Neural cell (in vitro differentiated cells): ENCODE measurements at regions not wholly inside any gene's neighbourhood (a gene's known extent, or its start where the extent isn't known, plus 50 kb on each side); places are given as distances from the start of the nearest gene placed in this dataset.

Source experiments
- H2AFZ ChIP-seq: fragments of 200-600, 300-800 bp; sonication (generic), shearing (Covaris generic); 2 replicates; pipeline ENCODE4 v1.6.0; 2014; ENCODE audit warnings: low read depth, mild to moderate bottlenecking, antibody characterized with exemption, low read length, moderate library complexity
- H3F3A ChIP-seq: fragments of 200-600 bp; shearing (Covaris generic); 2 replicates; pipeline ENCODE4 v1.6.1; 2016; ENCODE audit warnings: mild to moderate bottlenecking, moderate library complexity, mixed read lengths, antibody characterized with exemption, low read length; ENCODE audit not compliant: insufficient read depth, poor library complexity, severe bottlenecking
- H3K27ac ChIP-seq: fragments of 200-600, 300-800 bp; sonication (generic), shearing (Covaris generic); 2 replicates; pipeline ENCODE4 v1.5.1; 2014; ENCODE audit warnings: mild to moderate bottlenecking, low read length, moderate library complexity
- H3K27me3 ChIP-seq: fragments of 300-800, 200-600 bp; sonication (generic), shearing (Covaris generic); 2 replicates; pipeline ENCODE4 v1.6.0; 2014; ENCODE audit warnings: mild to moderate bottlenecking, low read depth, low read length, moderate library complexity; ENCODE audit not compliant: insufficient read depth
- H3K36me3 ChIP-seq: fragments of 300-800, 200-600 bp; sonication (generic), shearing (Covaris generic); 2 replicates; pipeline ENCODE4 v1.5.1; 2014; ENCODE audit warnings: mild to moderate bottlenecking, antibody characterized with exemption, low read length, moderate library complexity; ENCODE audit not compliant: insufficient read depth
- H3K4me2 ChIP-seq: fragments of 300-800, 200-600 bp; sonication (generic), shearing (Covaris generic); 2 replicates; pipeline ENCODE4 v1.6.0; 2014; ENCODE audit warnings: mild to moderate bottlenecking, low read length
- H3K4me3 ChIP-seq: fragments of 300-800, 200-600 bp; sonication (generic), shearing (Covaris generic); 2 replicates; pipeline ENCODE4 v1.5.1; 2014; ENCODE audit warnings: mild to moderate bottlenecking, low read length, moderate library complexity
- H3K79me2 ChIP-seq: fragments of 200-600 bp; shearing (Covaris generic); replicated peaks from 2 replicates; pipeline ENCODE4 v1.6.0; 2014; ENCODE audit warnings: mild to moderate bottlenecking, low read length, moderate library complexity; ENCODE audit not compliant: insufficient read depth
- H3K9ac ChIP-seq: fragments of 300-800, 200-600 bp; sonication (generic), shearing (Covaris generic); 2 replicates; pipeline ENCODE4 v1.6.1; 2016; ENCODE audit warnings: mild to moderate bottlenecking, low read length, mixed read lengths
- H3K9me2 ChIP-seq: fragments of 200-600 bp; shearing (Covaris generic); 2 replicates; pipeline ENCODE4 v1.6.1; 2016; ENCODE audit warnings: mild to moderate bottlenecking, low read length, mixed read lengths; ENCODE audit not compliant: insufficient read depth
- H3K9me3 ChIP-seq: fragments of 200-600, 300-800 bp; sonication (generic), shearing (Covaris generic); 2 replicates; pipeline ENCODE4 v1.6.1; 2016; ENCODE audit warnings: mild to moderate bottlenecking, mixed run types, low read length, moderate library complexity, mixed read lengths
- H4K20me1 ChIP-seq: fragments of 200-600 bp; shearing (Covaris generic); 2 replicates; pipeline ENCODE4 v1.6.1; 2016; ENCODE audit warnings: mild to moderate bottlenecking, mixed run types; ENCODE audit not compliant: insufficient read depth
- CTCF ChIP-seq: fragments of 450-650 bp; IDR thresholded peaks from 2 replicates; pipeline ENCODE4 v1.5.1; 2014; ENCODE audit warnings: antibody characterized with exemption, mild to moderate bottlenecking, moderate library complexity; ENCODE audit not compliant: poor library complexity, severe bottlenecking
- EP300 ChIP-seq: fragments of 450-650 bp; conservative IDR thresholded peaks from 2 replicates; pipeline ENCODE4 v1.6.1; 2014; ENCODE audit warnings: antibody characterized with exemption, mild to moderate bottlenecking, moderate library complexity; ENCODE audit not compliant: poor library complexity, severe bottlenecking
- EZH2 ChIP-seq: fragments of 200-600, 300-800 bp; shearing (Covaris generic), sonication (generic); IDR thresholded peaks from 2 replicates; pipeline ENCODE4 v1.6.1; 2014; ENCODE audit warnings: antibody characterized with exemption, low read length, borderline replicate concordance, mild to moderate bottlenecking; ENCODE audit not compliant: insufficient read depth, poor library complexity, severe bottlenecking
- MXI1 ChIP-seq: fragments of 450-650 bp; conservative IDR thresholded peaks from 2 replicates; pipeline ENCODE4 v1.6.1; 2014; ENCODE audit warnings: antibody characterized with exemption, mild to moderate bottlenecking; ENCODE audit not compliant: poor library complexity, severe bottlenecking
- POLR2AphosphoS5 ChIP-seq: IDR thresholded peaks from 2 replicates; pipeline ENCODE4 v1.6.1; 2012
- RAD21 ChIP-seq: fragments of 450-650 bp; conservative IDR thresholded peaks from 2 replicates; pipeline ENCODE4 v1.6.1; 2014; ENCODE audit warnings: antibody characterized with exemption, mild to moderate bottlenecking, moderate library complexity
- SMC3 ChIP-seq: fragments of 450-650 bp; conservative IDR thresholded peaks from 2 replicates; pipeline ENCODE4 v1.6.1; 2014; ENCODE audit warnings: antibody characterized with exemption, mild to moderate bottlenecking, moderate library complexity; ENCODE audit not compliant: poor library complexity
- TAF1 ChIP-seq: IDR thresholded peaks from 2 replicates; pipeline ENCODE4 v1.6.1; 2012; ENCODE audit warnings: low read depth
- TF ChIP-seq, protein P1 (sequence below): IDR thresholded peaks from 2 replicates; pipeline ENCODE4 v1.6.1; 2012; ENCODE audit warnings: borderline replicate concordance

GRCh38 chr5:158609333-158610050, 490.2 kb downstream of the EBF1 start:
- Histone ChIP-seq H3F3A (no peaks in the 10 kb centered on the region), H3K9me3 (no peaks in the 10 kb centered on the region), H3K9ac (no peak overlapping the region), H4K20me1 (no peaks in the 10 kb centered on the region), H3K27me3 (no peaks in the 10 kb centered on the region), H3K36me3 (no peaks in the 10 kb centered on the region), H3K4me2 (no peak overlapping the region), H3K79me2 (no peaks in the 10 kb centered on the region), H2AFZ (no peak overlapping the region), H3K27ac (no peak overlapping the region), H3K9me2 (no peaks in the 10 kb centered on the region), H3K4me3 (no peak overlapping the region)
- TF ChIP-seq EP300 = no peak
- no peak for TF ChIP-seq MXI1
- no peak for TF ChIP-seq RAD21
- no peak for TF ChIP-seq POLR2AphosphoS5
- TF ChIP-seq EZH2 = no peak
- no peak for TF ChIP-seq TAF1
- no peak for TF ChIP-seq CTCF
- TF ChIP-seq SMC3 = no peak
- TF ChIP-seq, protein P1, sequence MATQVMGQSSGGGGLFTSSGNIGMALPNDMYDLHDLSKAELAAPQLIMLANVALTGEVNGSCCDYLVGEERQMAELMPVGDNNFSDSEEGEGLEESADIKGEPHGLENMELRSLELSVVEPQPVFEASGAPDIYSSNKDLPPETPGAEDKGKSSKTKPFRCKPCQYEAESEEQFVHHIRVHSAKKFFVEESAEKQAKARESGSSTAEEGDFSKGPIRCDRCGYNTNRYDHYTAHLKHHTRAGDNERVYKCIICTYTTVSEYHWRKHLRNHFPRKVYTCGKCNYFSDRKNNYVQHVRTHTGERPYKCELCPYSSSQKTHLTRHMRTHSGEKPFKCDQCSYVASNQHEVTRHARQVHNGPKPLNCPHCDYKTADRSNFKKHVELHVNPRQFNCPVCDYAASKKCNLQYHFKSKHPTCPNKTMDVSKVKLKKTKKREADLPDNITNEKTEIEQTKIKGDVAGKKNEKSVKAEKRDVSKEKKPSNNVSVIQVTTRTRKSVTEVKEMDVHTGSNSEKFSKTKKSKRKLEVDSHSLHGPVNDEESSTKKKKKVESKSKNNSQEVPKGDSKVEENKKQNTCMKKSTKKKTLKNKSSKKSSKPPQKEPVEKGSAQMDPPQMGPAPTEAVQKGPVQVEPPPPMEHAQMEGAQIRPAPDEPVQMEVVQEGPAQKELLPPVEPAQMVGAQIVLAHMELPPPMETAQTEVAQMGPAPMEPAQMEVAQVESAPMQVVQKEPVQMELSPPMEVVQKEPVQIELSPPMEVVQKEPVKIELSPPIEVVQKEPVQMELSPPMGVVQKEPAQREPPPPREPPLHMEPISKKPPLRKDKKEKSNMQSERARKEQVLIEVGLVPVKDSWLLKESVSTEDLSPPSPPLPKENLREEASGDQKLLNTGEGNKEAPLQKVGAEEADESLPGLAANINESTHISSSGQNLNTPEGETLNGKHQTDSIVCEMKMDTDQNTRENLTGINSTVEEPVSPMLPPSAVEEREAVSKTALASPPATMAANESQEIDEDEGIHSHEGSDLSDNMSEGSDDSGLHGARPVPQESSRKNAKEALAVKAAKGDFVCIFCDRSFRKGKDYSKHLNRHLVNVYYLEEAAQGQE = no peak

DNA sequence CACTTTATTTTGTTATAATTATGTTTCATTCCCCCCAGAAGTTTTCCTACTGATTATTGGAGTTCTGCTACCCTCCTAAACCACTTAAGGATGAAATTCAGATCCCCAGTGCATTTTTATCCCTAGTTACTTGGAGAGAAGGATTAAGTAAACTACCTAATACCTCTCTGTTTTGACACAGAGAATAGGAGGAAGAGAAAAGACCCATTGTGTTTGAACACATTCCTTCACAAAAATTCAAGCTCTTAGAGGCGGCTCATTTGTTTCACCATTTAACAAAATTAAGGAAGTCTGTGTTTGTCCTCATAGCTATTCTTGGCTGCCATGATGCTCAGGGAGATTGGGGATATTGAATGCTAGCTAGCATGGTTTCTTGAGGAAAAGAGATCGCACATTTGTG, 492.6 kb downstream of the EBF1 start:
- no peak overlapping the region for H3K4me3 ChIP-seq
- H4K20me1 ChIP-seq = no peaks in the 10 kb centered on the region
- H3F3A ChIP-seq = no peaks in the 10 kb centered on the region
- no peak overlapping the region for H3K9ac ChIP-seq
- no peaks in the 10 kb centered on the region for H3K27me3 ChIP-seq
- H3K9me2 ChIP-seq = no peaks in the 10 kb centered on the region
- H2AFZ ChIP-seq = no peak overlapping the region
- no peak overlapping the region for H3K4me2 ChIP-seq
- H3K36me3 ChIP-seq = no peaks in the 10 kb centered on the region
- H3K9me3 ChIP-seq = no peaks in the 10 kb centered on the region
- H3K79me2 ChIP-seq = no peaks in the 10 kb centered on the region
- H3K27ac ChIP-seq = no peak overlapping the region
- TF ChIP-seq, protein P1 = no peak
- TF ChIP-seq SMC3 (no peak), RAD21 (no peak), CTCF (no peak), EZH2 (no peak)
